Suprapubic skin (tissue), 4 donors: ENCODE measurements at regions not wholly inside any gene's neighbourhood (a gene's known extent, or its start where the extent isn't known, plus 50 kb on each side); places are given as distances from the start of the nearest gene placed in this dataset.

Experiments used
- DNase-seq, 2 donors: peaks; one replicate each; pipeline ENCODE4 v3.0.0-alpha.2; 2019; ENCODE audit warnings: low spot score in 2 of 2
- H3K27ac ChIP-seq: fragments of 200-600 bp; sonication (generic); one replicate; pipeline ENCODE4 v1.5.1; 2019
- H3K27me3 ChIP-seq: fragments of 200-600 bp; sonication (generic); one replicate; pipeline ENCODE4 v1.5.1; 2019
- H3K36me3 ChIP-seq: fragments of 200-600 bp; sonication (generic); one replicate; pipeline ENCODE4 v1.5.1; 2019
- H3K4me1 ChIP-seq: fragments of 200-600 bp; sonication (generic); one replicate; pipeline ENCODE4 v1.5.1; 2019
- H3K4me3 ChIP-seq: fragments of 200-600 bp; sonication (generic); one replicate; pipeline ENCODE4 v1.5.1; 2019; ENCODE audit warnings: mild to moderate bottlenecking
- H3K9me3 ChIP-seq: fragments of 200-600 bp; sonication (generic); one replicate; pipeline ENCODE4 v1.5.1; 2019
- CTCF ChIP-seq, 2 donors: fragments of 200-600 bp in 1 of 2; fragments of 450-650 bp in 1 of 2; sonication (generic) in 1 of 2; IDR thresholded peaks; one replicate each; pipeline ENCODE4 v1.5.1; 2016 to 2019; ENCODE audit warnings: antibody characterized with exemption in 2 of 2, mild to moderate bottlenecking in 1 of 2, moderate library complexity in 1 of 2
- EP300 ChIP-seq: sonication (generic); formaldehyde crosslinking; IDR thresholded peaks from one replicate; pipeline ENCODE4 v1.6.1; 2017; ENCODE audit warnings: antibody characterized with exemption
- POLR2A ChIP-seq, 2 donors: fragments of 450-650 bp; IDR thresholded peaks; one replicate each; pipeline ENCODE4 v1.6.1; 2017; ENCODE audit warnings: antibody characterized with exemption in 2 of 2, mild to moderate bottlenecking in 2 of 2, moderate library complexity in 2 of 2
- POLR2AphosphoS5 ChIP-seq, 3 donors: sonication (generic); formaldehyde crosslinking; IDR thresholded peaks; one replicate each; pipeline ENCODE4 v1.6.1; 2017; ENCODE audit warnings: antibody characterized with exemption in 3 of 3
- WGBS: methylation state at CpG from one replicate; pipeline ENCODE4 v1.1.5; 2018; 5-methylcytosine and 5-hydroxymethylcytosine counted together

- no peak overlapping the region for H3K4me3 ChIP-seq
- H3K4me1 ChIP-seq: no peaks in the 10 kb centered on the region
- H3K36me3 ChIP-seq: no peaks in the 10 kb centered on the region
- 82% methylated on average over 3 of the region's 3 CpGs for WGBS
- H3K27ac ChIP-seq: no peak overlapping the region
- TF ChIP-seq POLR2AphosphoS5 (IDR thresholded peaks at IDR 0.05): no peak
- no peak for TF ChIP-seq POLR2A (IDR thresholded peaks at IDR 0.05)
- no peak for TF ChIP-seq CTCF (IDR thresholded peaks at IDR 0.05)
- TF ChIP-seq EP300: no peak
- no peaks in the 10 kb centered on the region for H3K27me3 ChIP-seq
- H3K9me3 ChIP-seq: no peaks in the 10 kb centered on the region
- no peak for DNase-seq
Observed at GRCh38 chr5:152255411-152255810, 149.7 kb downstream of the NMUR2 start.

GRCh38 chr5:152247850-152248385 is 157.2 kb downstream of the NMUR2 start:
- Histone ChIP-seq H3K4me1 (no peaks in the 10 kb centered on the region), H3K4me3 (no peak overlapping the region), H3K27ac (no peak overlapping the region), H3K36me3 (no peaks in the 10 kb centered on the region), H3K9me3 (no peaks in the 10 kb centered on the region), H3K27me3 (no peaks in the 10 kb centered on the region)
- TF ChIP-seq CTCF (IDR thresholded peaks at IDR 0.05) (no peak), POLR2AphosphoS5 (IDR thresholded peaks at IDR 0.05) (no peak), EP300 (no peak), POLR2A (IDR thresholded peaks at IDR 0.05) (no peak)
- no peak for DNase-seq
- 75% methylated on average over 2 of the region's 2 CpGs for WGBS

GRCh38 chr5:152246401-152246800 is 158.7 kb downstream of the NMUR2 start:
- no peak for DNase-seq
- Histone ChIP-seq H3K9me3 (no peaks in the 10 kb centered on the region), H3K27ac (no peak overlapping the region), H3K27me3 (no peaks in the 10 kb centered on the region), H3K4me3 (no peak overlapping the region), H3K36me3 (no peaks in the 10 kb centered on the region), H3K4me1 (no peaks in the 10 kb centered on the region)
- no peak for TF ChIP-seq CTCF (IDR thresholded peaks at IDR 0.05)
- 17% methylated on average over 5 of the region's 5 CpGs for WGBS

GRCh38 chr5:152237531-152237930 is 167.5 kb downstream of the NMUR2 start:
- no peak overlapping the region for H3K4me3 ChIP-seq
- DNase-seq: no peak
- H3K27ac ChIP-seq: no peak overlapping the region
- no peaks in the 10 kb centered on the region for H3K9me3 ChIP-seq
- no peaks in the 10 kb centered on the region for H3K27me3 ChIP-seq
- TF ChIP-seq EP300: no peak
- TF ChIP-seq POLR2A (IDR thresholded peaks at IDR 0.05): no peak
- no peak for TF ChIP-seq CTCF (IDR thresholded peaks at IDR 0.05)
- no peak for TF ChIP-seq POLR2AphosphoS5 (IDR thresholded peaks at IDR 0.05)
- WGBS: 73% methylated on average over 2 of the region's 2 CpGs
- H3K4me1 ChIP-seq: no peaks in the 10 kb centered on the region
- no peaks in the 10 kb centered on the region for H3K36me3 ChIP-seq

GRCh38 chr5:152226191-152226590 is 178.9 kb downstream of the NMUR2 start:
- H3K36me3 ChIP-seq: no peaks in the 10 kb centered on the region
- no peak overlapping the region for H3K27ac ChIP-seq
- no peaks in the 10 kb centered on the region for H3K27me3 ChIP-seq
- no peaks in the 10 kb centered on the region for H3K9me3 ChIP-seq
- H3K4me3 ChIP-seq: no peak overlapping the region
- no peaks in the 10 kb centered on the region for H3K4me1 ChIP-seq
- WGBS: 79% methylated on average over 7 of the region's 7 CpGs
- no peak for DNase-seq
- TF ChIP-seq EP300: no peak
- no peak for TF ChIP-seq POLR2A (IDR thresholded peaks at IDR 0.05)
- TF ChIP-seq CTCF (IDR thresholded peaks at IDR 0.05): no peak
- TF ChIP-seq POLR2AphosphoS5 (IDR thresholded peaks at IDR 0.05): no peak
